NB4 (cell line): ENCODE measurements at regions not wholly inside any gene's neighbourhood (a gene's known extent, or its start where the extent isn't known, plus 50 kb on each side); places are given as distances from the start of the nearest gene placed in this dataset.

Experiments
- DNase-seq: peaks from one replicate; pipeline ENCODE4 v3.0.0; 2010; ENCODE audit warnings: low read depth
- H3K4me3 ChIP-seq: one replicate; pipeline ENCODE4 v1.5.1; 2011; ENCODE audit warnings: mild to moderate bottlenecking, low read depth, low read length, moderate library complexity
- MYC ChIP-seq: IDR thresholded peaks from 2 replicates; pipeline ENCODE4 v1.6.1; 2011; ENCODE audit warnings: low read depth, low read length
- POLR2A ChIP-seq: IDR thresholded peaks from 2 replicates; pipeline ENCODE4 v1.6.1; 2011; ENCODE audit warnings: mild to moderate bottlenecking; ENCODE audit not compliant: insufficient read length; ENCODE audit errors: extremely low read depth
- TF ChIP-seq, protein P1 (sequence below): IDR thresholded peaks from one replicate; pipeline ENCODE4 v1.5.1; 2012; ENCODE audit warnings: low read depth, low read length
- TF ChIP-seq, protein P2 (sequence below): IDR thresholded peaks from 2 replicates; pipeline ENCODE4 v1.6.1; 2011; ENCODE audit warnings: low read depth, low read length

DNA sequence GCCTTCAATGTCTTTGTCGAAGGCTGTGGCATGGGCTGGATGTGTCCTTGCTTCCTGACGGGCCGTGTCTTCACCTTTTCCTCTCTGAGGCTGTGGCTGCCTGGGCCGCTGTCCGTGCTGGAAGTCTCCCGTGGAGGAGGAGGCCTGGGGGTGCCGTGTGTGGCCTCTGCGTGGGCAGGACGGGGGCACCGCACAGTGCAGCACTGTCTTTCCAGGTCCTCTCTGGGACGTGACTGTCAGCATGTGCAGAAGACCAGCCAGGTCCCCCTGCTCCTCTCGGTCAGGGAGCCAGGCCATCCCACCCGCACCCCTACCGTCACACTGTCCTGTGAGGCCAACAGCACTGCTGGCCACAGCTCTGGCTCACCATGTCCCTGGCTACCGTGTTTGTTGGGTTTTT is 64.4 kb upstream of the ZNF236 start:
- H3K4me3 ChIP-seq, result no peak overlapping the region
- TF ChIP-seq, protein P1, sequence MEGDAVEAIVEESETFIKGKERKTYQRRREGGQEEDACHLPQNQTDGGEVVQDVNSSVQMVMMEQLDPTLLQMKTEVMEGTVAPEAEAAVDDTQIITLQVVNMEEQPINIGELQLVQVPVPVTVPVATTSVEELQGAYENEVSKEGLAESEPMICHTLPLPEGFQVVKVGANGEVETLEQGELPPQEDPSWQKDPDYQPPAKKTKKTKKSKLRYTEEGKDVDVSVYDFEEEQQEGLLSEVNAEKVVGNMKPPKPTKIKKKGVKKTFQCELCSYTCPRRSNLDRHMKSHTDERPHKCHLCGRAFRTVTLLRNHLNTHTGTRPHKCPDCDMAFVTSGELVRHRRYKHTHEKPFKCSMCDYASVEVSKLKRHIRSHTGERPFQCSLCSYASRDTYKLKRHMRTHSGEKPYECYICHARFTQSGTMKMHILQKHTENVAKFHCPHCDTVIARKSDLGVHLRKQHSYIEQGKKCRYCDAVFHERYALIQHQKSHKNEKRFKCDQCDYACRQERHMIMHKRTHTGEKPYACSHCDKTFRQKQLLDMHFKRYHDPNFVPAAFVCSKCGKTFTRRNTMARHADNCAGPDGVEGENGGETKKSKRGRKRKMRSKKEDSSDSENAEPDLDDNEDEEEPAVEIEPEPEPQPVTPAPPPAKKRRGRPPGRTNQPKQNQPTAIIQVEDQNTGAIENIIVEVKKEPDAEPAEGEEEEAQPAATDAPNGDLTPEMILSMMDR, result no peak
- TF ChIP-seq, protein P2, sequence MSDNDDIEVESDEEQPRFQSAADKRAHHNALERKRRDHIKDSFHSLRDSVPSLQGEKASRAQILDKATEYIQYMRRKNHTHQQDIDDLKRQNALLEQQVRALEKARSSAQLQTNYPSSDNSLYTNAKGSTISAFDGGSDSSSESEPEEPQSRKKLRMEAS, result no peak
- TF ChIP-seq MYC (no peak), POLR2A (no peak)
- DNase-seq, result no peak

DNA sequence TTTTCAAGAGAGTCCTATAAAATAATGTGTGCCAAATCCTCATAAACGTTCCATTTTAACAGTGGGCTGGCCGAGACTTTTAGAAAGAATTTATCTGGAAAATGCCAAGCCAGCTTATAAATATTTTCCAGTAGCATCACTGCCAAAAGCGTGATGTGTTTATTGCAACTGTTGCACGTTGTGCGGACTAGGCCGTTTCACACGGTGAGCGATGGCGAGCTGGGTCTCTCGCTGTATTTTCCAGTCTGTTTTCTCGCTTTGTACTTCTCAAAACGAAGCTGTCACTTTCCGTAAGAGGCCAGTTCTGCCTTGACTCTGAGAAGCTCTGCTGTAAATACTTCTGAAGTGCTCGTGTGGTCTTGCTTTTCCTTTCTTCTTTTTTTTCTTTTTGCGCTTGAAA is 65.0 kb upstream of the ZNF236 start:
- TF ChIP-seq MYC (no peak), POLR2A (no peak)
- TF ChIP-seq, protein P1, result no peak
- TF ChIP-seq, protein P2, result no peak
- H3K4me3 ChIP-seq, result no peak overlapping the region
- no peak for DNase-seq

DNA sequence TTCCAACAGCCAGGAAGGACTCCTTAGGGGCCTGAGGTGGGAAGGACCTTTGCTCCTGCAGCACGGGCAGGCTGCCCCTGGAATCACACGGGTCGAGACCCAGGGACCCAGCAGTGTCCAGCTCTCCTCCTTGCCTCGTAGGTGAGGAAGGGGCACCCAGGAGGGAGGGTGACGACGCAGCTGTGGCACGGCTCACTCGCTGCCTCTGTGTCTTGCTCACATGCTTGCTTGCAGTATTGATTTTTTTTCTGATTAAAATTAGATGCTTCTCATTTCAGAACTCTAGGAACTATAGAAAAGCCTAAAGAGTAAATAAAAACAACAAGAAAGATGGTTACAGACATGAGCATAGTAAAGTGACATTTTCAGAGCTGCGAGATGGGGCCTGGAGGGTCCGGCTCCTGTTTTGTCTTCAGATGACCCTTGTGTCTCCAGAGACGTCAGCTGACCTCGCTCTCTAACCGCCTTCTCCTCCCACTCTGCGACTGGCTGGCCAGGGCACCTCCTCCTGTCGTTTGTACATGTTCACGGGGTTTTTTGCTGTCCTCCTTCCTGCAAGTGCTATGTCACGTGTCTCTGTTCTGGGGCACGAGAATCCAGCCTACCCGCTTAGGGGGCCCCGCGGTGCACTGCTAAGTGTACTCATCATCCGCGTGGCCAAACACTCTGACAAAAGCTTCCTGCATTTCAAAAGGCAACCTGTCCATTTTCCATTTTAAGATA is 65.7 kb upstream of the ZNF236 start:
- no peak overlapping the region for H3K4me3 ChIP-seq
- TF ChIP-seq MYC, result no peak
- TF ChIP-seq POLR2A, result no peak
- TF ChIP-seq, protein P1, result no peak
- TF ChIP-seq, protein P2, result no peak
- no peak for DNase-seq

DNA sequence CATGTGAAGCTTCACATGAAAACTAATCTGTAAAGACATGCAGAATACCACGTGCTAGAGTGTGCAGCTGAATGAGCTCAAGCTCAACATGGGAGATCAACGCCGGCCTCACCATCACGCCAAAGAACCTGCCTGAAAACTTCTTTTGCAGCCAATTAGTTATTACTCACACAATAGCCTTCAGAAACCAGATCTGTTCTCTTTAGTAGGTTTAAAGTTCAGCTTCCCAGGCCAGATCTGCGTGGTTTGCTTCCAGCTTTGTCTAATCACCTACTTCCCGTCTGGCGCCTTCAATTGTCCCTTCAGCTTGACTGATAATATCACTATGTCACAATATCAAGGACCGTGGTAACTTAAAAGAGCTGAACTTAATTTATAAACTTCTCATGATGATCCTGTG is 68.0 kb upstream of the ZNF236 start:
- TF ChIP-seq POLR2A (no peak), MYC (no peak)
- TF ChIP-seq, protein P2, result no peak
- TF ChIP-seq, protein P1, result no peak
- DNase-seq, result no peak

DNA sequence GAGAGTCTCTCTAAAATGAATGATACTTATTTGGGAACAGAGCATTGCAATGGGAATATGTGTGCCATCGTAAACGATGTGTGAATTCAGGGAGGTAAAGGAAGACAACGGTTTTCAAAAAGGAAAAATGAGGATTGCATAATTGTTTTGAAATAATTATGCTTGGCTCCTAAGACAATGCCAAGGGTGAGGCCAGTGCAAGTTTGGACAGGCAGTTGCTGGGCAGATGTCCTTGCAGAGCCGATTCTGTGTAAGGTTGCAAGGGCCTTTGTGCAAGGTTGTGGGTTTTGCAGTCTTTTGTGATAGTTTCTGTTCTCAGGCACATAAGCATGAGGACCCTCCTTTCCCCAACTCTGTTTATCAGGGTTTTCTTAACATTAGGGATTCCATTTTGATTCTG is 70.0 kb upstream of the ZNF236 start:
- DNase-seq, result no peak
- H3K4me3 ChIP-seq, result no peak overlapping the region
- TF ChIP-seq, protein P2, result no peak
- no peak for TF ChIP-seq POLR2A
- TF ChIP-seq, protein P1, result no peak
- no peak for TF ChIP-seq MYC

More for the DNA sequence above, 68.0 kb upstream of the ZNF236 start:
- no peak overlapping the region for H3K4me3 ChIP-seq
